ENCODE measurements at regions not wholly inside any gene's neighbourhood (a gene's known extent, or its start where the extent isn't known, plus 50 kb on each side); places are given as distances from the start of the nearest gene placed in this dataset.
"Not testable (repeated sequence)": the region's sequence is repeated elsewhere in the genome, so short reads cannot be mapped to it uniquely, and the experiment has no call there.

DNA sequence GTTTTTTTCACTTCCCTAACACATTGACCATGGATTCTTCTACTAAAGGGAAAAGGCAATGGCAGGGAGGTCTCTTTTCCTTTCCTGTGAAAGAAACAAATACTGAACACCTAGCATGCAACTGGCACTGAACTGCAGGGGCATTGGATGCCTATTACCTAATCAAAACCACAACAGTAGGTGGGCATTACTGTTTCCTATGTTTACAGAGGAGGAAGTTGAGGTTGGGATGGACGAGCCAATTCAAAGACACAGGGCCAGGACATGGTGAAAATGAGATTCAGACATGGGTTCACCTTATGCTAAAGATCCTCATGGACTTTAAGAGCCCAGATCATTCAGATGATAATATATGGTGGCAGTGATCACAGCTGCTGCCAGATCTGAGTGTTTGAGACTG, 407.0 kb downstream of the MIAT start:
- DNase-seq (ENCODE audit: low spot score), result no peak

DNA sequence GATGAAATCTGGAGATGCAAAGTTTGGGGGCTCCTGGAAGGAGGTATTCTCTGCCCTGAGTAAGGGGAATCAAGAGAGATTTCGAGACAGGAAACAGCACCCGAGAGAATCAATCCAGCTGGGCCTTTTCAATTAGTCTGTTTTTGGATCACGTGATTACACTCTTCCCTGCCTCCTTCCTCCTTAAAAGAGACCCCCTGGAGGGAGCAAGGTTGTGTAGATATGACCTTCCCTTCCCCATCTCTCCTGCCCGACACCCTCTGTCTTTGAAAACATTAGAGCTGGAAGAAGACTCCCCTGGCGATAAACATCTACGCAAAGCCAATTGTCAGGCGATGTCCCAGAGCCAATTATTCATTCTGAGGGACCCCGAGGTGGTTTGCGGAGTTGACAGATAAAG, 407.9 kb downstream of the MIAT start:
- no peak for DNase-seq (ENCODE audit: low spot score)

- DNase-seq (ENCODE audit: low spot score), result no peak
Measured at GRCh38 chr22:27066856-27067255, 409.5 kb downstream of the MIAT start.

GRCh38 chr22:27068121-27068520, 410.7 kb downstream of the MIAT start:
- no peak for DNase-seq (ENCODE audit: low spot score)

GRCh38 chr22:27070594-27070993, 413.2 kb downstream of the MIAT start:
- DNase-seq (ENCODE audit: low spot score), result no peak

- DNase-seq (ENCODE audit: low spot score), result no peak
Measured at GRCh38 chr22:27073601-27074425, 416.4 kb downstream of the MIAT start.

- peak; percentile 50 for DNase-seq (ENCODE audit: low spot score)
Measured at GRCh38 chr22:27075028-27075678, 417.8 kb downstream of the MIAT start.

GRCh38 chr22:27075891-27076290, 418.5 kb downstream of the MIAT start:
- DNase-seq (ENCODE audit: low spot score), result no peak

DNA sequence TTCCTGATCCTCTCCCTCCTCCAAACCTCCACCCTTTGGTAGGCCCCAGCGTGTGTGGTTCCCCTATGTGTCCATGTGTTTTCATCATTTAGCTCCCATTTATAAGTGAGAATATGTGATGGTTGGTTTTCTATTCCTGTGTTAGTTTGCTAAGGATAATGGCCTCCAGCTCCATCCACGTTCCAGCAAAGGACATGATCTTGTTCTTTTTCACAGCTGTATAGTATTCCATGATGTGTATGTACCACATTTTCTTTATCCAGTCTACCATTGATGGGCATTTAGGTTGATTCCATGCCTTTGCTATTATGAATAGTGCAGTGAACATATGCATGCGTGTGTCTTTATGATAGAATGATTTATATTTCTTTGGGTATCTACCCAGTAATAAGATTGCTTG, 420.7 kb downstream of the MIAT start:
- DNase-seq (ENCODE audit: low spot score), result not testable (repeated sequence)

- no peak for DNase-seq (ENCODE audit: low spot score)
Measured at GRCh38 chr22:27080036-27080578, 422.7 kb downstream of the MIAT start.

DNA sequence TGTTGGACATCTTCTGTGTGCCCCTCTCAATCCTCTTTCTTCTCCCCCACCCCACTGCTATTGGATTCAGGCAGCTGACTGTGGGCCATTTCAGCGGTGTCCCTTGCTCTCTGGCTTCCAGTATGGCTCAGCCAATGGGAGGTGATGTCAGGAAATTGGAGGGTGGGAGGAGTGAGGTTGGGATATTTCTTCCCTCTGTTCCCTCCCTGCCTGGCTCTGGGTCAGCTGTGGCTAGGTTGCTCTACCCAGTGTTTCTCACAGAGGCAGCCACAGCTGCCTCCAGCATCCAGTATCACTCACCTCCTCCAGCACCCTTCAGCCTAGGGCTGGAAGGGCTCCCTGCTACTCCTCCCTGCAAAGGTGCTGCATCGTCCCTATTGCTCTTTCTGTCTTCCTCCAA, 423.5 kb downstream of the MIAT start:
- no peak for DNase-seq (ENCODE audit: low spot score)

GRCh38 chr22:27083610-27084009, 426.2 kb downstream of the MIAT start:
- no peak for DNase-seq (ENCODE audit: low spot score)

DNA sequence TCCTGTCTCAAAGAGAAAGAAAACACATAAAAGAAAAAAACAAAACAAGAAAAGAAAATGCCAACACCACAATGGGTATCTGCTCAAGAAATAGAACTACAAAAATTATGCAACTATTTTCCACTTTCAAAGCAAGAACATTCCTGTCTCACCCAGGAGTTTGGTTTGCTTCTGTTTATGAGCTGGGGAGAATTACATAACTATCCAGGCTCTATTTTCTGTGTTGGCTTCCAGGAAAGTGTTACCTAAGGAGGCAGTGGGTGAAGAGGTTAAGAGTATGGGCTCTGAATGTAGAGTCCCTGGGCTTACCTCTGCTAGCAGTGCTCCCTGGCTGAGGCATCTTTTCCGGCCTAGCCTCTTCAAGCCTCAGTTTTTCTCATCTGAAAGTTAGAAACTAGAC, 426.7 kb downstream of the MIAT start:
- DNase-seq (ENCODE audit: low spot score), result no peak

- DNase-seq (ENCODE audit: low spot score), result no peak
Measured at GRCh38 chr22:27086080-27087044, 429.0 kb downstream of the MIAT start.

DNA sequence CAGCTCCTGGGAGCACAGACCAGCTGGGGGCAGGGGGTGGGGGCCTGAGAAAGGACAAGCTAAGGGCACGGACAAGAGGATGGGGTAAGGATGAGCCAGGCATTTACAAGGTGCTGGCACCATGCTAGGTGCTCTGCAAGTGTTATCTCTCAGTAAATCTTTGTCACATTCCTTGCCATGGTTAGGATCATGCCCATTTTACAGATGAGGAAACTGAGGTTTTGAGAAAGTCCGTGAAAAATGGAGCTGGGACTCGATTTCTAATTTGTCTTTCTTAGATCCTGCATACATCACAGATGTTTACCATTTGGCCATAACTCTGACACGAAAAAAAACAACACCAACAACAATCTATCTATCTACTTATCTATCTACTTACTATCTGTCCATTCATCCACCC, 429.7 kb downstream of the MIAT start:
- DNase-seq (ENCODE audit: low spot score), result no peak

GRCh38 chr22:27088026-27088425, 430.6 kb downstream of the MIAT start:
- DNase-seq (ENCODE audit: low spot score), result no peak

DNA sequence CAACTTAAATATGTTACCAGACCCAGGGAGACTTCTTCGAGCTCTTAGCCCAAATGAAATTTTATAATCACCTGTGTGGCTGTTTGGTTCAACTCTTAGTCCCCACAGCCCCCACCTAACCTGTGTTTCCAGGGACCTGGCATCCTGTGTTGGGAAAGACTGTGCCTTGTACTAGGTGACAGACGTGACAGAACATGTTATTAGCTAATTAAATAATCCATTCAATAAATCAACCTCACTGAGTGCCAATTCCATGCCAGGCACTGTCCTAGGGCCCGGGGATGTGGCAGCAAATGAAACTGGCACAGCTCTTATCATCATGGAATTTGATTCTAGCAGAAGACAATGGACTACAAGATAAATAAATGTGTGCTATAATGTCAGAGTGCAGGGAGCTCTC, 431.9 kb downstream of the MIAT start:
- no peak for DNase-seq (ENCODE audit: low spot score)

DNA sequence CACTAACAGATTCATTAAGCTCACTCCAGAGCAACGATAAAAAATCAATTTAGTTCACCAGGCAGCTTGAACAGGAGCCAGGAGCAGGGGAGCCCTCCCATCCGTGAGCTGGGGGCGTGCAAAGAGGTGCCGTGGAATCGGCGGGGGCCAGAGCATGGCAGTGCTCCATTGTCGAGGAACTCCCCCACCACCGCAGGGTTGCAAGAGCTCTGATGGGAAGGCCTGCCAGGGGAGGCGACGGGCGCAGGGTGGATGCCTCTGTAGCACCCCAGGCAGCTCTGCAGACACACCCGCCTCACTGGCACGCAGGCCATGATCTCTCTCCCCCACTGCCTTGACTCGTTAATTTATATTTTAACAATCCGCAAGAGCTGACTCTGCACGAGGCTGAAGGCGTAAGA, 433.2 kb downstream of the MIAT start:
- DNase-seq (ENCODE audit: low spot score), result no peak

- DNase-seq (ENCODE audit: low spot score), result no peak
Measured at GRCh38 chr22:27093422-27093821, 436.0 kb downstream of the MIAT start.

DNA sequence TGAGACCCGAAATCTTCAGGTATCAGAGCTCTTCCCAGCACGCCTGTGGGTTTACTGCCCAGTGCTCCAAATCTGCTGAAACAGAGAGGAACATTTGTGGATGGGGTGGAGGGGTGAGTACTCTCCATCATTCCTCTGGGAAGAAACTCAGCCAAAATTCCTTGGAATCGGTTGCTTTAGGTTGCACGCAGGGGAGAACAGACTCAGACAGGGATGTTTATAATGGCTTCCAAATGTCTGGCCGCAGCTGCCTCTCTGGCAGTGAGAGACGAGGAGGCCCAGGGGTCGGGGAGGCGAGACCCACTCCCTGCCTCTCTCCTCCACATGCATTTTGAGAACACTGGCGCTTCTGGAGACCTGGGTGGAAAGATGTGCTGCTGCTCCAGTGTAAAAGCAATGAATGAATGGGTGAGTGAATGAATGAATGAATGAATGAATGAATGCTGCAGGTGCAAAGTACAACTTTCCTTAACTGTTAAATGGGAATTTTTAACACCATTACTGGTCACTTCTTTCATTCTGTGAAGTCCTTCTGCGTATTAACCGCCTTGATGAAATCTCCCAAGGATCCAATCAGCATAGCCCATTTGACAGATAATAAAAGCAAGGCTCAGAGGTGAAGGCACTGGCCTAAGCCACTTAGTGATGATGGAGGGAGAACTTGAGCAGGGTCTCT, 437.4 kb downstream of the MIAT start:
- no peak for DNase-seq (ENCODE audit: low spot score)

GRCh38 chr22:27097506-27097905, 440.1 kb downstream of the MIAT start:
- no peak for DNase-seq (ENCODE audit: low spot score)

DNA sequence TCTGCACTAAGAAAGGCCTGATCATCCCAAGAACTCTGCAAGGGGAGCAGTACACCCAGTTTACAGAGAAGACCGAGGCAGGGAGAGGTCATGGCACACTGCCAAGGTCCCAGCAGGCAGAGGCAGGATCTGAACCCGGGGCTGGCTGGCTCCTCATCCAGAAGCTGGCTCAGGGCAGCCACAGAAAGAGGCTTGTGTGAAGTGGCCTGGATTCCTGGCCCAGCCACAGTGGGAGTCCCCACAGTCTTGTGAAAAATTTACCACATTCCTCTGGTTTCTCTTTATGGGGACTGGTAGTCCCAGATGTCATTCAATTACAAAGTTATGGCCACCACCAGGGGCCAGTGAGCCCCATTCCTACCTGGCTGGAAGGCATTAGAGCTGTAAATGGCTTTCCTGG, 440.5 kb downstream of the MIAT start:
- no peak for DNase-seq (ENCODE audit: low spot score)

All from iPS-NIHi11 (cell line).